ENCODE measurements at regions not wholly inside any gene's neighbourhood (a gene's known extent, or its start where the extent isn't known, plus 50 kb on each side); places are given as distances from the start of the nearest gene placed in this dataset.

GRCh38 chr1:72693899-72694298 lies 411.6 kb upstream of the NEGR1 start:
- TF ChIP-seq CTCF (IDR thresholded peaks at IDR 0.05; ENCODE audit: borderline replicate concordance, extremely low read depth, low read length, poor library complexity, severe bottlenecking) (no peak), EZH2 (IDR thresholded peaks at IDR 0.05; ENCODE audit: borderline replicate concordance, low read depth, low read length, severe bottlenecking) (no peak)
